NCI-H774 (cell line): ENCODE measurements at regions not wholly inside any gene's neighbourhood (a gene's known extent, or its start where the extent isn't known, plus 50 kb on each side); places are given as distances from the start of the nearest gene placed in this dataset.

Source experiments
- DNase-seq: peaks from one replicate; lab custom pipeline; 2025; lab: John Stamatoyannopoulos, UW

DNA sequence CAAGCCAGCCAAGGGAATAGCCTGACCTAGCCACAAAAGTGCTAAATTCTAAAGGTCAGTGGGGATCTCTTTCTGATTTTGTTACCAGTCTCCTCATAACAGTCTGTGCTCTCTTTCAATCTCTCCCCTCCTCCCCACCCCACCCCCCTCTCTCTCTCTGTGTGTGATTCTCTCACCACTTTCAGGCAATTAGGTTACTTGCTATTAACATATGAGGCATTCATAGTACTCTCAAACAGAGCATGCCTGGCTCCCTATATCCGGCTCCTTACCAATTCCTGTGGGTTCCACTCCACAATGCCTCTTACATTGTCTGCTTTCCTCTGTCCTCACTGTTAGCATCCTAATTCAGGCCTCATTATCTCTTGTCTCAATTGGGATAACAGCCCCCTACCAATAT is 464.3 kb upstream of the DEPDC1 start:
- no peak for DNase-seq

DNA sequence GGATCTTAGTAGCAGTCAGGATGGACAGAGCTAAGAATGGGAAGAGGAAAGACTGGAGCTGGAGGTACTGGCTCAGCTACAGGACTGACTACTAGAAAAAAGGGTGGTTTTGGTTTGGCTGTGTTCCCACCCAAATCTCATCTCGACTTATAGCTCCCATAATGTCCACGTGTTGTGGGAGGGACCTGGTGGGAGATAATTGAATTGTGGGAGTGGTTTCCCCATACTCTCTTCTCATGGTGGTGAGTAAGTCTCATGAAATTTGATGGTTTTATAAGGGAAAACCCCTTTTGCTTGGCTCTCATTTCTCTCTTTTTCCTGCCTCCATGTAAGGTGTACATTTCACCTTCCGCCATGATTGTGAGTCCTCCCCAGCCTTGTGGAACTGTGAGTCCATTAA is 466.5 kb upstream of the DEPDC1 start:
- no peak for DNase-seq

DNA sequence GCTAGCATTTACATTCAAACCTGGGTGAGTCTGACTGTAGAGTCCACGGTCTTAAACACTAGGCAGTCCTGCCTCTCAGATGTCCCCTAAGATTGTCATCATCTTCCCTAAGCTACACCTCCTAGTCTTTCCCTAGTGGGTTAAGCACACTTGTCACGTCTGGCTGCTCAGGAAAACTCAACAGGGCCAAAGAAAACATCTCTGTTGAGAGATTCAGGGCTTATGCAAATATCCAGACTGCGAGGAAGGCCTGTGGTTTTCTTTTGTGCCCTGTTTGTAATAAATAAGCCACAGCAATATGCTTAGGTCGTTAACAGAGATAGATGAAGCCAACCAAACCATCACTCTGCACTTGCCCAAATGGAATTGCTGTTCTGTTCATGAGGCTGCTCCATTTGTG is 472.6 kb upstream of the DEPDC1 start:
- DNase-seq: no peak

DNA sequence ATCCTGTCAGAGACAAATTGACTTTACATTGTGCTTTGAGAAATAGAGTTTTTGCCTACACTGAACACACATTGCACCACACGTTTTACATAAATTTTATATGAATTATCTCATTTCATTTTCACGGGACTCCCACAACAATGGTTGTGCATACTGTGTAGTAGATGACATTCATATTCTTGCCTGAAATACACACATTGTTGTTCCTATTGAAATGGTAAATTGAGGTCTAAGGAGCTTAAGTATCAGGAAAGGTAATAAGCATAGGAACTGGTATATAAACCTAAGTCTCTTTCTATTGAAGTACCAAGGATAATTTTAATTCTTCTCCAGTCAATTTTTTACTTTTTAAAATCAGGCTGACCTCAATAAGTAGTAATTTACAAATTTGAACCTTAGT is 473.7 kb upstream of the DEPDC1 start:
- DNase-seq: no peak

DNA sequence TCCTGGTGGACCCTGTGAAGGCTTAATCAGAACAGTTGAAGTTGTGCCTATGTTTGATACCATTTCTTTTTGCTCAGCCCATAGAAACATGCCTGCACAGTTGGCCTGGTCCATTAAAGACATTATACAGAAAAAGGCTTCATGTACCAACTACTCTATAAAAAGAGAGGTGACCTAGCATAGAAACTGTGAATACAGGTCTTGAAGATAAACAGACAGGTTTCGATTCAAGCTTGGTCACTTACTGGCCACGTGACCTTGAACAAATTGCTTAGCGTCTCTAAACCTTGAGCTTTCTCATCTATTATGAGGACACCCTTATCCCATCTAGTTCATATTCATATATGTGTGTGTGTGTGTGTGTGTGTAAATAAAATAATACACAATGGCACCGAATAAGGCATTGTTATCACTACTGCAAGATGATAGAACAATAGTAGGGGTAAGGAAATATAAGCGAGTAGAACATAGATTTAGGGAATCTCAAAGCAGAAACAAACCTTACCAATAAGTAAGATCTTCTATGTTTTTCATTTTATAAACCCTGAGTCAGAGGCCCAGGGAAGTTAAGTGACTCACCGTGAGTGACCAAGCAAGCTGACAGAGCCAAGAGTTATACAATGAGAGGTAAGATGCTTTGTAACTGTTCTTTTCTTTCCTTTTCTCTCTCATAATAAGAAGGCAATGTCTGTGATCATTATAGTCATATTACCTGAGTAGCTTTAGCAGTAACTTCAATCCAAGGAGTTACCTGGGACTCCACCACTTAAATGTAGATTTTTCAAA is 476.8 kb upstream of the DEPDC1 start:
- no peak for DNase-seq

DNA sequence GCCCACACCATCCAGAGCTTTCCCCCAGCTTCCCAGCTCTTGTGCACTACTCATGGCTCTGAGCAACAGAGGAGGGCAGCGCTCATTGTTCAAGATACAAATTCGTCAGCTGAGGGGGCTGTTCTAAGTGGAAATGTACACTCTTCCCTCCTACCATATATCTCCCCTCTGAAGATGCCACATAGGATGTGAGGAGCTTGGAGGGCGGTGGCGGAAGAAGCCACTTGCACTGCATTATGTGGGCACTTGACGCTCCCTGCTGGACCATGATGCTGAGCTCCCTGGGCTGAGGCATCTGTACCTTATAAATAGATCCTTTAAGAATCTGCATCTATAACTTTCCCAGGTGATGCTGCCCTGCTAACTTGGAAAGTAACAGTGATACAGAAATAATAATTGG is 477.6 kb upstream of the DEPDC1 start:
- no peak for DNase-seq

DNA sequence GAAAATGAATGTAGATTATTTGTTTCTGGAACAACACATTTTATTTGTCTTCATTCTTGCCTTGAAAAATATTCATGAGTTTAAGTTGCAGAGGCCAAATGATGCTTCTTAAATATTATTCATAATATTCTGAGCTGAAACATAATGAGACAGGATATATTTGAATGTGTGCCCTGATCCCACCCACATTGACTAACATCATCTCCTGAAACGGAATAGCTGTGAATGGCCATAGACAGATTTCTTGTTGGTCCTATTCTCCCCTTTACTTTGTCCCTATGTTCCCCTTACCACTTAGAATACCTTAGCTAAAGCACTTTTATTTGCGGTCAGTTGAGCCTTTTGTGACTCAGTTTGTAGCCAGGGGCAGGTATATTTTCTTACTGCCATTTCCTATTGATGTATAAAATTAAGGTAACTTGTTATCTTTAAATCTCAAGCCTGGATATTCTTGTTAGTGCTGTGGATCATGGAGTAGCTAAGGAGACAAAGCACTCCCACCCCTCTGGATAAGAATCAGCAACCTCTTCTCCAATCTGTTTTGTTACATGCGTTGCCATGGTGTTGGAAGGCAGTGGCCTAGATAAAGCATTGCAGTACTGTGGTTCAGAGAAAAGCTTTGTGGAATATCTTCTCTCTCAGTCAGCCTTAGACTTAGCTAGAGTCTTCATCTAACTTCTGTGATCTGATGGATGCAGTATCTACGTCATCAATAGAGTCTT is 478.5 kb upstream of the DEPDC1 start:
- DNase-seq: peak; percentile 6

DNA sequence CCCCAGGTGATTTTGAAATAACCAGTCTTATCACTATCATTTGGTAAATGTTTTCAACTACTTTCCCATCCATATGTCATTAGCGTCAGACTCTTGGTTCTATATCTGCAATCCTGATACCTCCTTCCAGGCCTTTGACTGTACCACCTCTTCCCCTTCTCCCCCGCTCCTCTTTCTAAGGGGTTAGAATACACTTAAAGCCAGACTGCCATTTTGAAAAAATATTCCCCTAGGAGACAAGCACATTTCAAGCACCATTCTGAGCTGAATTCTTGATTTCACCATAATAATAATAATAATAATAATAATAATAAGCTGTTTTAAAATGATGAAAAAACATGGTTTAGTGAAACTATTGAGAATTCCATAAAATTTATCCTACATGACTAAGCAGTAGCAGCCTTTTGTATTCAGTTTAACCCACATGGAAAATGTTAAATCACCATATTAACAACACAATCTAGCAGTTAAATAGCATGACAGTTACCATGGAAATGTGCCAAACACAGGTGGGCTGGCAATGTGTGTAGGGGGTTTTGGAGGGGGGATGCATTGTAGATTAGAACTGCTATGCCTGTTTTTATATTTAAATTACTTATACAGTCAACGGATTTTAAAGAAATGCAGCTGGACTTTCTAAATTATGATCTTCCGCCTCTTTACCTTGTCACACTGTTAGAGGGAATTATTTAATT is 480.2 kb upstream of the DEPDC1 start:
- no peak for DNase-seq

DNA sequence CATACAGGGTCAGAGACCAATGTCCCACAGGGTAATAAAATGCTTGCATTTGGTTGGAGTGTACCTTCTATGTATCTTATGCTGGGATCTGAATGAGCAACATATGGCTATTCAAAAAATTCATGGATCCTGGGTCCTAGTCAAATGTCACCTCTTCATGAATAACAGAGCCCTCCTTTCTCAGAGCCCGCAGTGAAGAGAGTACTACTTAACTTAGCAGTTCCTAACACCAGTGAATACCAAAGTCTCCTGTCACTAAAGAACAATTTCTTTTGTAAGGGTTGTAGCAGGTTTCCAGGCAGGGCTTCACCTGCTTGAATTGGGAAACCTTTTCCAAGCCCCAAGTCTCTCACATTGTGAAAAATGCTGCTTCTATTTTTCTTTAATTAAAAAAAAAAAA is 483.0 kb upstream of the DEPDC1 start:
- no peak for DNase-seq

DNA sequence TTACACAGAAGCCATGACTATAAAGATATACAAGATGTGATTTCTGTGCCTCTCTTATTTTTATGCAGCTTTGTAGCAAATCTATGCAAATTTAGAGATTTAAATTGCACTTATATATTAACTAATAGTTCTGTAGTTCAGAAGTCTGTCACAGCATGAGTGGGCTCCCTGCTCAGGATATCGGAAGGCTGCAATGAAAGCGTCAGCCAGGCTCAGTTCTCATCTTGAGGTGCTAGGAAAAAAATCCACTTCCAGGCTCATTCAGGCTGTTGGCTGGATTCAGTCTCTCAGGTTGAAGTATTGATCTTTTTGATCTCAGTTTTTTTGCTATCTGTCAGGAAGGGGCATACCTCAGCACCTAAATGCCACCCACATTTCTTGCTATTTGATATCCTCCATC is 487.4 kb upstream of the DEPDC1 start:
- DNase-seq: no peak

DNA sequence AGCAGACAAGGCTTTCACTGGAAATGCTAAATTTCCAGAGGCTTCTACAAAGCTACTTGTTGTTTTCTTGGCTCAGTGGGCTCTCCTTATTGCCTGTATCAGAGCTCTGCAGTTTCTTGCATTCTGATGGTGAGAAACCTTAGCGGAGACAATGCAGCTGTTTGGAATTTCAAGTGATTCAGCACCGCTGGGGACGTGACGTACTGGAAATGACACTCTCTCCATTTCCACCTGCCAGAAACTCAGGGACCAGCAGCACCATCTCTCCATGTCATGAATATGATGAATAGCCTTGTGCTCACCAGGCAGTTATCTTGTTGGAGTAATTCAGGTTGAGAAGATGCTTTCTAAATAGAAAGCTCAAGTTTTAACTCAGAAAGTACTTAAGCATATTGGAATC is 497.2 kb upstream of the DEPDC1 start:
- no peak for DNase-seq

DNA sequence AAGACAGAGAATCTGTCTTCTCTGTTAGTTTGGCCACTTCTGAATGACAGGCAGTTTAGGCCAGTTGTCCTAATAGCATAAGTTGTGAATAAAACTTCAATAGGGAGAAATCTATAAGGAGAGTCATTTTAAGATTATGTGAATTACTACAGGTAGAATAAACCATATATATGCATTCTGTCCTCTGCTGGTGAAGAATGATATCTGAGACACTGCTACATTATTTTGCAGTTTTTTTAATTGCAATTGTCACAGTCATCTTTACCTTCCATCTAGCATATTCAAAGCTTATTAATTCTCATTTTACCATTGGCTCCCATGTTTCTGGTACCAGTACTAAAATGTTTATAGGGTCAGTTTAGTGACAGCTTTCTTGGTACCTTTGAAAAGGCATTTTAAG is 519.6 kb upstream of the DEPDC1 start:
- no peak for DNase-seq

DNA sequence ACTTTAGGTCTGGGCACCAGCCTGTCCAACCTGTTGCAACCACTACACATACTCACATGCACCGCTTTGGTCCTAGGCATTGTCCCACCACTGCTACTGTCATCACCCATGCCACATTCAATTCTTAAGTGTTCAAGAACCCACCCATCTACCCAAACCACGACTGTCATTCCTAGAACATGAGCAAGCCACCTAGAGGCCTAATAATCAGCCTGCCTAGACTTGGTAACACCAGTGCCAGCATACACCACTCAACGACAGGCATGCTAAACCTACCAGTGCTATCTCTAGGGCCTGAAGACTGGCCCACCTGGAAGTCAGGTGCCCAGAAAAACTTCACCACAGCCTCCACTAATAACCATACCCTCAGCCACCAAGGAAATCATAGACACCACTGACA is 532.8 kb upstream of the DEPDC1 start:
- no peak for DNase-seq

DNA sequence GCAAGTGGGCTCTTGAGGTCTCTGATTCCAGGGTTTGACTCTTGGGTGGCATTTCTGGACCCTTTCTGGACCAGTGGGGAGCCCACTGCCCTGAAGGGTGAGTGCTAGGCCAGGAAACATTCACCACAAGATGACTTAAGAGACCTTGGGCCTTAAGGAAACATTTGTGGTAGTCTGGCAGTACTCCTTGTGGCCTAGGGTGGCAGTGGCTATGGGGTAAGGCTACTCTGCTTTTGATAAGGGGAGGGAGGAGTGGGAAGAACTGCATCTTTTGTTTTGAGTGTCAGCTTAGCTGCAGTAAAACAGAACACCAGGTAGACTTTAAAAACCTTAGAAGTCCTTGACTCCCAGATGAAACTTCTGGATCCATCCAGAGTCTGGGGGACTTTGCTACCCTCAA is 529.3 kb upstream of the LRRC7 start:
- DNase-seq: no peak

DNA sequence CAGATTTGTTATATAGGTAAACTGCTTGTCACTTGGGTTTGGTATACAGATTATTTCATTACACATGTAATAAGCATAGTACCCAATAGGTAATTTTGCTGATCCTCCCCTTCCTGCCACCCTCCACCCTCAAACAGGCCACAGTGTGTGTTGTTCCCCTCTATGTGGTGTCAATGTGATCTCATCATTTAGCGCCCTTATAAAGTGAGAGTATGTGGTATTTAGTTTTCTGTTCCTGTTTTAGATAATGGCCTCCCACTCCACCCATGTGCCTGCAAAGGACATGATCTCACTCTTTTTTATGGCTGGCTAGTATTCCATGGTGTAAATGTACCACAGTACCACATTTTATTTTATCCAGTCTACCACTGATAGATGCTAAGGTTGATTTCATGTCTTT is 522.1 kb upstream of the LRRC7 start:
- DNase-seq: no peak

DNA sequence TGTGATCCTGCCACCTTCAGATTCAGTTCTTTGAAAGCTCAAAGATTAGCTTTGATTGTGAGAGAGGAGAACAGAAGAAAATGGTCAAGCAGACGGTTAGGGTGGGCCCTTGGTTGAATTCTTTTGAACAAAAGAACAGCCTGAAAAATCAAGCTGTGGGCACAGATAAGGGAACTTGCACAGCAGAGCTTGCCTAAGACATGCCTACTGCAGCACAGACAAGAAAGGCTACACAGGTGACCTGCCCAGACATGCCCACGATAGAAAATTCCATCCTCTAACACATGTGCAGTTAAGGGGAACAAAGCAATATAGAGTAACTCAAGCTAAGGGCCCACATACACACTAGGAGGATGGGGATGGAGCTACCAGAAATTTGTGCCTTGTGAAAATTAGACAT is 512.5 kb upstream of the LRRC7 start:
- DNase-seq: no peak

DNA sequence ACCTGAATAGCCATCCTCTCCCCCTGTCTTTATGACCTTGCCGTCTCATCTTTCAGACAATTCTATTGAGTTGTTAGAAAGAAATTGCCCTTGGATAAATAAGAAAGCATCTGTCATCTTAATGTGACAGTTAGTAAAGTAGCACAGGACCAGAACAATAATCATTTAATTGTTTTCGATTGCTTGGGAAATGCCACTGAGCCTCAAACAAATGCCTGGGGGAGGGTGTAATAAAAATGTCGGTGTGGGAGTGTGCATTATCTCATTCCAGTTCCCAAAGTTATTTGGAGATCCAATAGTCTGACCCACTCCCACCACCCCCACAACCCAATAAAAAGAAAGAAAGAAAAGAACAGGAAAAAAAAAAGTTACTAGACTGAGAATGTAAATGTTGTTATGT is 509.3 kb upstream of the LRRC7 start:
- DNase-seq: no peak

DNA sequence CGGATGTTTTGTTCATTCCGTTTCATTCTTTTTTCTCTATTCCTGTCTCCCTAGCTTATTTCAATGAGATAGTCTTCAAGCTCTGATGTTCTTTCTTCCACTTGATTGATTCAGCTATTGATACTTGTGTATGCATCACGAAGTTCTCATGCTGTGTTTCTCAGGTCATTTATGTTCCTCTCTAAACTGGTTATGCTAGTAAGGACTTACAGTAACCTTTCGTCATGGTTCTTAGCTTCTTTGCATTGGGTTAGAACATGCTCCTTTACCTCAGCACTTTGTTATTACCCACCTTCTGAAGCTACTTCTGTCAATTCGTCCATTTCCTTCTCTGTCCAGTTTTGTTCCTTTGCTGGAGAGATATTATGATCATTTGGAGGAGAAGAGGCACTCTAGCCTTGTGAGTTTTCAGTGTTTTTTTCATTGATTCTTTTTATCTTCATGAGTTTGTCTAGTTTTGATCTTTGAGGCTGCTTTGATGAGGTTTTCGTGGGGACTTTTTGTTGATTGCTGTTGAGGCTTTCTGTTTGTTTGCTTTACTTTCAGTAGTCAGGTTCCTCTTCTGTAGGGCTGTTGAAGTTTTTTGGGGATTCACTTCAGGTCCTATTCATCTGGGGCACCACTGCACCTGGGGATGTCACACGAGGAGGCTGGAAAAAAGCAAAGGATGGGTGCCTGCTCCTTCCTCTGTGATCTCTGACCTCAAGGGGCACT is 496.9 kb upstream of the LRRC7 start:
- DNase-seq: no peak

DNA sequence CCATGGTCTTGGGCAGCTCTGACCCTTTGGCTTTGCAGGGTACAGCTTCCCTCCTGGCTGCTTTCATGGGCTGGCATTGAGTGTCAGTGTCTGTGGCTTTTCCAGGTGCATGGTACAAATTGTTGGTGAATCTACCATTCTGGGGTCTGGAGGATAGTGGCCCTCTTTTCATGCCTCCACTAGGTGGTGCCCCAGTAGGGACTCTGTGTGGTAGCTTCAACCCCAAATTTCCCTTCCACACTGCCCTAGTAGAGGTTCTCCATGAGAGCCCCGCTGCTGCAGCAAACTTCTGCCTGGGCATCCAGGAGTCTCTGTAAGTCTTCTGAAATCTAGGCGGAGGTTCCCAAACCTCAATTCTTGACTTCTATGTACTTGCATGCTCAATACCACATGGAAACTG is 494.5 kb upstream of the LRRC7 start:
- DNase-seq: no peak

DNA sequence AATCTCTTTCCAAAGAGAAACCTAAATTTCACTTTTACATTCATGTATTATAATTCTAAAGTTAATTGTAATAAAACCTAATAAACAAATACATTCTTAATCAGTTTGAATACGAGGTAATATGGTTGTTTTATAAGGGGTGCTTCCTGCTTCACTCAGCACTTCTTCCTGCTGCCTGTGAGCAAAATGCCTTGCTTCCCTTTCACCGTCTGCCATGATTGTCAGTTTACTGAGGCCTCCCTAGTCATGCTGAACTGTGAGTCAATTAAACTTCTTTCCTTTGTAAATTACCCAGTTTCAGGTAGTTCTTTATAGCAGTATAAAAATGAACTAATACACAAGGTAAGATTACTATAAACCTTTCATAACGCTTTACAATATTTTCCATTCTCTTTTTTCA is 491.1 kb upstream of the LRRC7 start:
- no peak for DNase-seq

DNA sequence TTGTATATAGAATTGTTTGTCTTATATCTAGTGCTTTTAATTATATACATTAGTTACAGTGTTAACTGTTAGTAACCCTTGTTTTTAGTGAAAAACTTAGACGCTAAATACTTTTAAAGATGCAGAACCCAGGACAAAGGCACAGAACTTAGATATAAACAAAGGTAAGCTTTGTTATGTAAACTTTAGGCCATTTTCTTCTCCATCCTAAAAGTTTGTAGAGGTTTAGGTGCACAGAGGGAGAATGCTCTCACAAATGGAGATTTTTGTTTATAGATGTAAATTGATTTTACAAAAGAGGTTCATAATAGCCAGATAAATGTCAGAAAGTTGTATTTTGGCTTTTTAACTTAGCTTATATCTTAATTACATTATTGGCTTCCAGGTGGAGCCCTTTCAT is 490.5 kb upstream of the LRRC7 start:
- no peak for DNase-seq

DNA sequence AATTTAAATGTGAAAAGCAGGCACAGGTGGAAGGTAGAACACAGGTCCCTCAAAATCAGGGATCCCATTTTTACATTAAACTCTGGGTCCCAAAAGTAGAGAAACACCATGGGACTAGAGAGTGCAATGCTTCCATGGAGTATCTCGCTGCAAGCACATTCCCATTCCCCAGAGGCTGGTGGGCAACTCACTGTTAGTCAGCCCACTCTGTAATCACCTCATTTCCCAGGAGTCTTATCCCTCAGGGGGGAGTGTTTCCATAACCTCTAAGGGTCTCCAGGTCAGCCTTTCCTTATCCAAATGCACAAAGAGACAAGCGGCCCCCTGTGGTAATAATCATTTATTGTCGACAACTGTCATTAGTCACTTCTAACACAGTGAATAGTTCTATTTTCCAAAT is 490.1 kb upstream of the LRRC7 start:
- DNase-seq: no peak

DNA sequence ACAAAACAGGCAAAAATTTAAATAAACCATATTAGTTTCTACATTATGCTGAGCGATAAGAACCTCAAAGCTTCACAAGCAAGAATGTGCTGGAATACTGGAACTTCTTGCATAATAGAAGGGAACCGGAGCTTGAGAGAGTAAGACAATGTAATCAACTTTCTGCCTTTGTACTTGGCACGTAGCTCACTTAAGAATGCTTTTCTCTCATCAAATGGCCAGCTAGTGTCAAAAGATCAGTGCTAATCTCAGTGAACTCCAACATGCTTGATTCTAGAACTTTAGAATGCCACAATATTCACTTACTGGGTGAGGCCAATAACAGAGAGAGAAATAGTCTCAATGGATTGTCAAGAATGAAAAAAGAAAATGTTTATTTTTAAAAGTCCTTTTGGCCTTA is 486.1 kb upstream of the LRRC7 start:
- no peak for DNase-seq
